ENCODE measurements at regions not wholly inside any gene's neighbourhood (a gene's known extent, or its start where the extent isn't known, plus 50 kb on each side); places are given as distances from the start of the nearest gene placed in this dataset.
"Not testable (repeated sequence)": the region's sequence is repeated elsewhere in the genome, so short reads cannot be mapped to it uniquely, and the experiment has no call there.

GRCh38 chr17:68097161-68097805 is 61.7 kb downstream of the KPNA2 start:
- H3K4me3 ChIP-seq (ENCODE audit: low read length), result no peak overlapping the region
- H3K27ac ChIP-seq (ENCODE audit: low read length), result no peak overlapping the region
- H3K27me3 ChIP-seq (ENCODE audit: insufficient read depth, low read length), result peaks cover 22% of the 10 kb centered on the region
- H3K9me3 ChIP-seq (ENCODE audit: insufficient read depth, low read depth, low read length), result no peaks in the 10 kb centered on the region
- H3K36me3 ChIP-seq (ENCODE audit: insufficient read depth, low read depth, low read length), result no peaks in the 10 kb centered on the region
- H3K9ac ChIP-seq (ENCODE audit: low read depth, low read length), result no peak overlapping the region
- H3K4me1 ChIP-seq (ENCODE audit: insufficient read depth, low read length), result no peaks in the 10 kb centered on the region

- H3K36me3 ChIP-seq (ENCODE audit: insufficient read depth, low read depth, low read length), result not testable (repeated sequence)
Measured at GRCh38 chr17:68099341-68099753, 63.8 kb downstream of the KPNA2 start.

GRCh38 chr17:68100000-68100641 is 64.6 kb downstream of the KPNA2 start:
- H3K27me3 ChIP-seq (ENCODE audit: insufficient read depth, low read length), result peaks cover 33% of the 10 kb centered on the region
- H3K4me3 ChIP-seq (ENCODE audit: low read length), result no peak overlapping the region
- no peak overlapping the region for H3K27ac ChIP-seq (ENCODE audit: low read length)
- no peaks in the 10 kb centered on the region for H3K4me1 ChIP-seq (ENCODE audit: insufficient read depth, low read length)
- no peak overlapping the region for H3K9ac ChIP-seq (ENCODE audit: low read depth, low read length)
- no peaks in the 10 kb centered on the region for H3K9me3 ChIP-seq (ENCODE audit: insufficient read depth, low read depth, low read length)
- H3K36me3 ChIP-seq (ENCODE audit: insufficient read depth, low read depth, low read length), result no peaks in the 10 kb centered on the region

More at GRCh38 chr17:68099341-68099753, 63.8 kb downstream of the KPNA2 start:
- not testable (repeated sequence) for H3K4me1 ChIP-seq (ENCODE audit: insufficient read depth, low read length); H3K4me3 ChIP-seq (ENCODE audit: low read length); H3K9me3 ChIP-seq (ENCODE audit: insufficient read depth, low read depth, low read length); H3K27ac ChIP-seq (ENCODE audit: low read length); H3K9ac ChIP-seq (ENCODE audit: low read depth, low read length)
- H3K27me3 ChIP-seq (ENCODE audit: insufficient read depth, low read length), result peaks cover 33% of the 10 kb centered on the region

GRCh38 chr17:68101075-68101986 is 65.8 kb downstream of the KPNA2 start:
- H3K9ac ChIP-seq (ENCODE audit: low read depth, low read length), result peak overlapping the region; percentile 61; the same call in 1 of the 2 replicates
- peak overlapping the region; percentile 76 for H3K4me3 ChIP-seq (ENCODE audit: low read length)
- no peaks in the 10 kb centered on the region for H3K4me1 ChIP-seq (ENCODE audit: insufficient read depth, low read length)
- no peaks in the 10 kb centered on the region for H3K36me3 ChIP-seq (ENCODE audit: insufficient read depth, low read depth, low read length)
- H3K27me3 ChIP-seq (ENCODE audit: insufficient read depth, low read length), result peaks cover 33% of the 10 kb centered on the region
- H3K27ac ChIP-seq (ENCODE audit: low read length), result no peak overlapping the region
- H3K9me3 ChIP-seq (ENCODE audit: insufficient read depth, low read depth, low read length), result no peaks in the 10 kb centered on the region

GRCh38 chr17:68101987-68102314 is 66.4 kb downstream of the KPNA2 start:
- no peak overlapping the region for H3K27ac ChIP-seq (ENCODE audit: low read length)
- no peaks in the 10 kb centered on the region for H3K9me3 ChIP-seq (ENCODE audit: insufficient read depth, low read depth, low read length)
- H3K4me1 ChIP-seq (ENCODE audit: insufficient read depth, low read length), result no peaks in the 10 kb centered on the region
- no peaks in the 10 kb centered on the region for H3K36me3 ChIP-seq (ENCODE audit: insufficient read depth, low read depth, low read length)
- H3K27me3 ChIP-seq (ENCODE audit: insufficient read depth, low read length), result peaks cover 33% of the 10 kb centered on the region
- H3K9ac ChIP-seq (ENCODE audit: low read depth, low read length), result peak overlapping the region; percentile 61; the same call in 1 of the 2 replicates
- peak overlapping the region; percentile 76 for H3K4me3 ChIP-seq (ENCODE audit: low read length)

- peak overlapping the region; percentile 76 for H3K4me3 ChIP-seq (ENCODE audit: low read length)
- peaks cover 33% of the 10 kb centered on the region for H3K27me3 ChIP-seq (ENCODE audit: insufficient read depth, low read length)
- no peak overlapping the region for H3K27ac ChIP-seq (ENCODE audit: low read length)
- H3K9me3 ChIP-seq (ENCODE audit: insufficient read depth, low read depth, low read length), result no peaks in the 10 kb centered on the region
- no peaks in the 10 kb centered on the region for H3K36me3 ChIP-seq (ENCODE audit: insufficient read depth, low read depth, low read length)
- H3K9ac ChIP-seq (ENCODE audit: low read depth, low read length), result peak overlapping the region; percentile 61; the same call in 1 of the 2 replicates
- H3K4me1 ChIP-seq (ENCODE audit: insufficient read depth, low read length), result no peaks in the 10 kb centered on the region
Measured at GRCh38 chr17:68102318-68102758, 66.8 kb downstream of the KPNA2 start.

GRCh38 chr17:68103148-68103547 is 67.6 kb downstream of the KPNA2 start:
- H3K4me1 ChIP-seq (ENCODE audit: insufficient read depth, low read length), result no peaks in the 10 kb centered on the region
- H3K4me3 ChIP-seq (ENCODE audit: low read length), result peak overlapping the region; percentile 76
- no peaks in the 10 kb centered on the region for H3K36me3 ChIP-seq (ENCODE audit: insufficient read depth, low read depth, low read length)
- peaks cover 33% of the 10 kb centered on the region for H3K27me3 ChIP-seq (ENCODE audit: insufficient read depth, low read length)
- no peaks in the 10 kb centered on the region for H3K9me3 ChIP-seq (ENCODE audit: insufficient read depth, low read depth, low read length)
- no peak overlapping the region for H3K9ac ChIP-seq (ENCODE audit: low read depth, low read length)
- no peak overlapping the region for H3K27ac ChIP-seq (ENCODE audit: low read length)

GRCh38 chr17:68106085-68106484 is 70.5 kb downstream of the KPNA2 start:
- H3K36me3 ChIP-seq (ENCODE audit: insufficient read depth, low read depth, low read length), result no peaks in the 10 kb centered on the region
- no peaks in the 10 kb centered on the region for H3K4me1 ChIP-seq (ENCODE audit: insufficient read depth, low read length)
- H3K27ac ChIP-seq (ENCODE audit: low read length), result no peak overlapping the region
- H3K27me3 ChIP-seq (ENCODE audit: insufficient read depth, low read length), result peaks cover 18% of the 10 kb centered on the region
- H3K4me3 ChIP-seq (ENCODE audit: low read length), result no peak overlapping the region
- no peak overlapping the region for H3K9ac ChIP-seq (ENCODE audit: low read depth, low read length)
- H3K9me3 ChIP-seq (ENCODE audit: insufficient read depth, low read depth, low read length), result no peaks in the 10 kb centered on the region

- Histone ChIP-seq H3K9ac (ENCODE audit: low read depth, low read length) (no peak overlapping the region), H3K27me3 (ENCODE audit: insufficient read depth, low read length) (peaks cover 11% of the 10 kb centered on the region), H3K9me3 (ENCODE audit: insufficient read depth, low read depth, low read length) (no peaks in the 10 kb centered on the region), H3K4me3 (ENCODE audit: low read length) (no peak overlapping the region), H3K4me1 (ENCODE audit: insufficient read depth, low read length) (no peaks in the 10 kb centered on the region), H3K36me3 (ENCODE audit: insufficient read depth, low read depth, low read length) (no peaks in the 10 kb centered on the region), H3K27ac (ENCODE audit: low read length) (no peak overlapping the region)
Measured at GRCh38 chr17:68107373-68107772, 71.8 kb downstream of the KPNA2 start.

GRCh38 chr17:68108313-68109000 is 72.9 kb downstream of the KPNA2 start:
- Histone ChIP-seq H3K9me3 (ENCODE audit: insufficient read depth, low read depth, low read length) (no peaks in the 10 kb centered on the region), H3K9ac (ENCODE audit: low read depth, low read length) (no peak overlapping the region), H3K36me3 (ENCODE audit: insufficient read depth, low read depth, low read length) (no peaks in the 10 kb centered on the region), H3K27ac (ENCODE audit: low read length) (no peak overlapping the region), H3K4me1 (ENCODE audit: insufficient read depth, low read length) (no peaks in the 10 kb centered on the region), H3K27me3 (ENCODE audit: insufficient read depth, low read length) (no peaks in the 10 kb centered on the region), H3K4me3 (ENCODE audit: low read length) (no peak overlapping the region)

- not testable (repeated sequence) for H3K36me3 ChIP-seq (ENCODE audit: insufficient read depth, low read depth, low read length); H3K9me3 ChIP-seq (ENCODE audit: insufficient read depth, low read depth, low read length); H3K4me3 ChIP-seq (ENCODE audit: low read length); H3K4me1 ChIP-seq (ENCODE audit: insufficient read depth, low read length); H3K27me3 ChIP-seq (ENCODE audit: insufficient read depth, low read length); H3K27ac ChIP-seq (ENCODE audit: low read length); H3K9ac ChIP-seq (ENCODE audit: low read depth, low read length)
Measured at GRCh38 chr17:68109404-68109803, 73.9 kb downstream of the KPNA2 start.
